Gastroesophageal sphincter (tissue), 3 donors: ENCODE measurements at regions not wholly inside any gene's neighbourhood (a gene's known extent, or its start where the extent isn't known, plus 50 kb on each side); places are given as distances from the start of the nearest gene placed in this dataset.

Experiments
- CTCF ChIP-seq, 4 experiments: fragments of 200-600 bp in 2 of 4; fragments of 450-650 bp in 2 of 4; sonication (generic) in 1 of 4; IDR thresholded peaks; one replicate each; pipeline ENCODE4 v1.5.1; 2017 to 2019; ENCODE audit warnings: antibody characterized with exemption in 4 of 4, mild to moderate bottlenecking in 2 of 4, moderate library complexity in 2 of 4
- EP300 ChIP-seq: sonication (generic); formaldehyde crosslinking; IDR thresholded peaks from one replicate; pipeline ENCODE4 v1.6.1; 2017; ENCODE audit warnings: antibody characterized with exemption, mild to moderate bottlenecking
- POLR2A ChIP-seq, 2 donors: fragments of 450-650 bp; IDR thresholded peaks; one replicate each; pipeline ENCODE4 v1.6.1; 2017; ENCODE audit warnings: antibody characterized with exemption in 2 of 2, mild to moderate bottlenecking in 2 of 2, moderate library complexity in 1 of 2
- POLR2AphosphoS5 ChIP-seq: sonication (generic); formaldehyde crosslinking; IDR thresholded peaks from one replicate; pipeline ENCODE4 v1.6.1; 2017; ENCODE audit warnings: antibody characterized with exemption

DNA sequence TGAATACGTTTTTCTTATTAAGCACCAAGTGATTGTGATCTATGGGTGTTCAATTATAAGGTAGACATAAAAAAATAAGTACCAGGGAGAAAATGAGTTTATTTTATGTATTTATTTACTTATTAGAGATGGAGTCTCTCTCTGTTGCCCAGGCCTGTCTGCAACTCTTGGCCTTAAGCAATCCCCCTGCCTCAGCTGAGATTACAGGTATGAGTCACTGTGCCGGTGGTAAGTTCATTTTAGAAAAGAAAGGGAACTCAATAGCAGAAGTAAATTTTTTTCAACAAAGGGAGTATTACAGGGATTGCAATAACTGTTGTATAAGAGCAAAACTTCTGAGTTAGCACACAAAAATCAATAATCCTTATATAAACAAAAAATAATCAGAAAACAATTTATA lies 98.7 kb upstream of the FUT9 start:
- TF ChIP-seq CTCF (IDR thresholded peaks at IDR 0.05) (no peak), EP300 (no peak), POLR2A (IDR thresholded peaks at IDR 0.05) (no peak), POLR2AphosphoS5 (no peak)
